HK-2 (cell line): ENCODE measurements at regions not wholly inside any gene's neighbourhood (a gene's known extent, or its start where the extent isn't known, plus 50 kb on each side); places are given as distances from the start of the nearest gene placed in this dataset.
"Not testable (repeated sequence)": the region's sequence is repeated elsewhere in the genome, so short reads cannot be mapped to it uniquely, and the experiment has no call there.

Source experiments
- DNase-seq: peaks from one replicate; pipeline ENCODE4 v3.0.0-alpha.2; 2018; ENCODE audit not compliant: unreplicated experiment

GRCh38 chr4:73671348-73671747 lies 51.1 kb upstream of the RASSF6 start:
- not testable (repeated sequence) for DNase-seq

DNA sequence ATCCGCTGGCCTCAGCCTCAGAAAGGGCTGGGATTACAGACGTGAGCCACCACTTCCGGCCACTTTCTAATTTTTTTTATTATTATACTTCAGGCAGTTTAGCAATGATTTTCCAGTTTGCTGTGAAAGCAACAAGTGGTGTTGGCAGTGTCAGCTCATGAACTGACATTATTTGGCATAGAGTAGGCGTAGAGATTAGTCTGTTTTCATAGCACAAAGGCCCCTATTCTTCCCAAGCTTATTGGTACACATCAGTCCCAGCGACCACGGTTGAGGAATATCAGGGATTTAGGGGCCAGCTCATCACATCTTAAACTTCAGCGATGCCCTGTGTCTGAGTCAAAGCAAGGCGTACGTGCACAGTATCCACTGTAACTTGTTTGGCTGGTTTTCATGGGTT lies 53.0 kb upstream of the RASSF6 start:
- DNase-seq = no peak

GRCh38 chr4:73674451-73674919 lies 54.2 kb upstream of the RASSF6 start:
- no peak for DNase-seq

GRCh38 chr4:73675623-73676022 lies 55.4 kb upstream of the RASSF6 start:
- no peak for DNase-seq

GRCh38 chr4:73676136-73676535 lies 55.9 kb upstream of the RASSF6 start:
- DNase-seq = no peak

DNA sequence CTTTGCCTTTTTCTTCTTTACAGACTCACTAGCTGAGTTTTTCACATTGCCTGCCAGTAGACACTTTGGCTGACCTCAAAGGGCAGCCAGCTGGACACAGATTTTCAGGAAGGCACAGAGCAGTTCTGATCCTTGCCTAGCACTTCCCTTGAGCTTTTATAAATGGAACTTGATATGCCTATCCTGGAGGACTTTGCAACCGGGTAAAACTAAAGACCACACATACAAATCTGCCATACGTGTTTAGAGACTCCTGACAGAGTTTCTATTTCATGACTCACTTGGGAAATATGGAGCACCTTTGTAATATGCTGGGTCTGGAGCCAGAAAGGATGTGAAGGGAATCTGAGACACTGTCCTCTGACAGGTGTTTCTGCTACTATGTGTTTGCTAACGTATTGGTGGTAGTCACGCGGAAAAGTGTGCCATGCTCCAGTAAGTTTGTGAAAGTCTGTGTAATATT lies 56.7 kb upstream of the RASSF6 start:
- DNase-seq = peak; percentile 60

- no peak for DNase-seq
Observed at GRCh38 chr4:73679836-73680235, 59.6 kb upstream of the RASSF6 start.

GRCh38 chr4:73681776-73682175 lies 58.6 kb upstream of the CXCL8 start:
- DNase-seq = no peak

- no peak for DNase-seq
Observed at GRCh38 chr4:73682508-73682907, 57.9 kb upstream of the CXCL8 start.

GRCh38 chr4:73683033-73683432 lies 57.3 kb upstream of the CXCL8 start:
- no peak for DNase-seq

DNA sequence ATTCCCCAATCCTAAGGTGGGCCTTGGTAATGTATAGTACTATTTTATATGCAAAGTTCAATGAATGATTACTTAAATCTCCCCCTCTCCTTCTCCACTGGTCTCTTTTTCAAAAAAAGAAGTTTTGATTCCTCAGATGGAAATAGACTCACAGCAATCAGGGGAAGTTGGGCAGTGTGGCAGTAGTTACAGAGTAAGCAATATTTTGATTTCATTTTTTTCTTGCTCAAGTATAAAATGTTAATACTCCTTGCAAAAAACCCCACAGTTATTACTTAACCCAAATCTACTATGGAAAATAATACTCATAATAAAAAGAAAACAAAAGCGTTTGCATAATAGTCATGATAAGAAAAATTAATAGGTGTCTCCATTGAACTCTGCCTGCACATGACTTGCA lies 56.9 kb upstream of the CXCL8 start:
- no peak for DNase-seq

GRCh38 chr4:73684097-73684496 lies 56.3 kb upstream of the CXCL8 start:
- DNase-seq = no peak

GRCh38 chr4:73685052-73685451 lies 55.3 kb upstream of the CXCL8 start:
- DNase-seq = no peak

DNA sequence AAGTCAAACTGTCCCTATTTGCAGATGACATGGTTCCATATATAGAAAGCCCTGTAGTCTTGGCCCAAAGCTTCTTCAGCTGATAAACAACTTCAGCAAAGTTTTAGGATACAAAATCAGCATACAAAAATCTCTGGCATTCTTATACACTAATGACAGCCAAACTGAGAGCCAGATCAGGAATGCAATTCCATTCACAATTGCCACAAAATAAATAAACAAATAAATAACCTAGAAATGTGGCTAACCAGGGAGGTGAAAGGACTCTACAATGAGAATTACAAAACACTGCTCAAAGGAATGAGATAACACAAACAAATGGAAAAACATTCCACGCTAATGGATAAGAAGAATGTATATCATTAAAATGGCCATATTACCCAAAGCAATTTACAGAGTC lies 52.9 kb upstream of the CXCL8 start:
- DNase-seq = no peak

DNA sequence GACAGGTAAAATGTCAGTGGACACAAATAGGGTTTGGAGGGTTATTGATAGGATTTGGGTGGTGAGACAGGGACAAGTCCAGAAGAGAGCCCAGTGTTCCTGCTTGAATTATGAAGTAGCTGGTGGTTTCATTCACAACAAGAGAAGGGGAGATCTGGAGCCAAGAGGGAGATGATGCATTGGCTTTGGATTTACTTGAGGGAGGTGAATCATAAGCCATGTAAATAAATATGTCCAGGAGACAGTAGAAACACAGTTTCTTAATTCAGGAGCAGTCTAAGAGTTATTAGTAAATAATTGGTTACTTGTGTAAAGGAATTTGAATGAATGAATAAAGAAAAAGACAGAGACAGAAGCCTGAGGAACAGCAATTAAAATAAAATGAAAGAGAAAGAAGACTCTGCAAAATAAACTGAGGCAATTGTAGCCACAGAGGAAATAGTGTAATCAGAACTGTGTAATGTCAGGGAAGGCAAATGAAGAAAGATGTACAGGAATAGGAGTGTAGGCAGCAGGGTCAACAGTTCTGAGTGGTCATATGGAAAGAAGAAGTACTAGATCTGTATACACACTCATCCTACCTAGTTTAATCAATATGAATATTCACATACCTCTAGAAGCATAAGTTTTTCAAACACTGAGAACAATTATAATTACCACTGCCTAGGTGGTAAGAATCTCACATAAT lies 50.2 kb upstream of the CXCL8 start:
- DNase-seq = no peak
